NCI-H524 (cell line): ENCODE measurements at regions not wholly inside any gene's neighbourhood (a gene's known extent, or its start where the extent isn't known, plus 50 kb on each side); places are given as distances from the start of the nearest gene placed in this dataset.

Experiments used
- DNase-seq, 2 experiments: peaks; one replicate each; lab custom pipeline; 2025; lab: John Stamatoyannopoulos, UW

DNA sequence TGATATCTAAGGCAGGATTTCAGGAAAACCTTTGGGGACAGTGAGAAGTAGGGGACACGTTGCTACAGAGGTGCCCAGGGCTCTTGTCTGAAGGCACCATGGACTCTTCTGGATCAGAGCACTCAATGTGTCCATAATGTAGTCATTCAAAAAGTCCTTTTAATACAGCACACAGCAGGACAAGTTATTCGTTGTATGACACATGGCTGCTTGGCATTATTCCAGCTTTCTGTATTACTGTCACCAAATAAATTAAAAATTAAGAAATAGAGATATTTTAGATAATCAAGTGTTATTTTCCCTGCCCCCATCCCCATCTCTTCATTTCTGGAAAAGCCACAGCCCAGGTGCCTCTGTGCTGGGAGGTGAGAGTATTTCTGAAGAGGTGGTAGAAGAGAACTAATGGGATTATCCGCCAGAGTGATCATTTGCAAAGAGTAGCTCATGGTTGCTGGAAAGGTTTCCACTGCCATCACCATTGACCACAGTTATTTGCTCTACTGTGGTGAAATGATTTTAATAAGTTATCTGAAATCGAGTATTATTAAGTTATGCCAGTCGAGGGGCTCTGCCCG lies 83.0 kb downstream of the CXCL12 start:
- DNase-seq: no peak

DNA sequence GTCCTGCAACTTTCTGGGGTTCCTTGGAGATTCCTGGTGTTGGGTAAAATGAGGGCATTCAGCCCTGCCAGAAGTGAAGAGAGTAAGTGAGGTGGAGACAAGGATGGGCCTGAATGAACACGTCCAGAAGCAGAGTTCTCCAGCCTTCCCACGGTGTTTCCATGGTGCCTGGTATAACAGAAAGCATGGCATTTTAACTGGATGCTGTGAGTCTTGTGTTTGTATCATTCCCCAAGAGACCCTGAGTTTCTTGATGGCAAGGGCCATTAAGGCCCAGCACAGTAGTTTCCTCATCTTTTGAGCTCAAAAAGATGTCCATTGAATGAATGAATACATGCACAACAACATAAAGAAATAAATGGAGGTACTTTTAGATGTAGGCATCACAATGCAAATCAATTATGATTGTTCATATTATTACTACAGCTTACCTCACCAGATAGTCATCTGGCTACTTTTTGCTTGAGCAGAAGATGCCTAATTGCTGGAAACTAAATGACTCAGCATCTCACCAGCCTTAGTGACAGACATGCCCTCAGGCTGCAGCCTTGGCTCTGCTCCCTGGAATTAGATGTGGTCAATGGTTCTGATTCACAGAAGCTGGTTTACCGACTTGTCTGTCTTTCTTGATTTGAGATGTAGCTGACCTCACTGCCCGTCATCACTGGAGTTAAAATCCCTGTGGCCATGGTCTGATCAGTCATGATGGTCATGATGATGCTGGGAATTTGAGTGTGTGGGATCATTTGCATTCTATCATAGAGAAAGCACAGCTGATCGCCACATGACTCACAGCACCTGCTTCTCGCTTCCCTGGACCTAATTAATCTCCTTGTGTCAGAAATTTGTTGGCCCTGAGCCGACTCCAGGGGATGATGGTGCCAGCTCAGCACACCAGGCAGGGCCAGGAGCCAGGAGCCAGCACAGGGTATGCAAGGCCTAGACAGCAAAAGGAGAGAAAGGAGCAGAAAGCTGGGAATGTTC lies 83.9 kb downstream of the CXCL12 start:
- peak; percentile 4 to 14 for DNase-seq

DNA sequence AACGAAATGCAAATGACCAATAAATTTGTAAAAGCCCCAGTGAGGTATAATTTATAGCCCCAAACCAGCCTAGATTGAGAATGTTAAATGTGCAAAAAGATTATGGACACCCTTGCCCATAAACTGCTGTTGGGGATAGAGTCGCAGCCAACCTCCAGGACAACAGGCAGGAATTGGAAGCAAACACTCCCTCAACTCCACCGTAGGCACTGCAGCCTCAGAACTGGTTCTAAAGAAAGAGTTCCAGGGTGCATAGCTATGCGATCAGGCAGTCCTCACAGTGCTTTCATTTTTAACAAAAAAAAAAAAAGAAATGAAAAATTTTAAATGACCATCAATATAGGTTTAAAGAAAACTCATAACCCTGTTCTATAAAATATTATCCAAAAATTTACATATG lies 86.2 kb downstream of the CXCL12 start:
- DNase-seq: no peak

DNA sequence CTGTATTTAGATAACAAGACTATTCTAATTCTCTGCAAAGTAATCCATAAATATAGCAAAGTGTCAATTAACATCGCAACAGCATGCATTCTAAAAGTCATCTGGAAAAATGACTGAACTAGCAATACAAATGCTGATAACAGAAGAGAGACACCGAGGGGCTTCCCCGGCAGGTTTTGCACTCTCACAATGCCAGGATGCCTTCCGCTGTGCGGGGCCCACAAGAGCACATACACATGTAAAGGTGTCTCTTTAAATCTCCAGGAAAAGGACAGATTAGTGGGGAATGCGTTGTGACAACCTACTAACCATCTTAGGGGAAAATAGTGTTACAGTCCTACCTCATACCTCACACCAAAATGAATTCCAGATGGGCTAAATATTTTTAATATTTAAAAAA lies 86.9 kb downstream of the CXCL12 start:
- no peak for DNase-seq

DNA sequence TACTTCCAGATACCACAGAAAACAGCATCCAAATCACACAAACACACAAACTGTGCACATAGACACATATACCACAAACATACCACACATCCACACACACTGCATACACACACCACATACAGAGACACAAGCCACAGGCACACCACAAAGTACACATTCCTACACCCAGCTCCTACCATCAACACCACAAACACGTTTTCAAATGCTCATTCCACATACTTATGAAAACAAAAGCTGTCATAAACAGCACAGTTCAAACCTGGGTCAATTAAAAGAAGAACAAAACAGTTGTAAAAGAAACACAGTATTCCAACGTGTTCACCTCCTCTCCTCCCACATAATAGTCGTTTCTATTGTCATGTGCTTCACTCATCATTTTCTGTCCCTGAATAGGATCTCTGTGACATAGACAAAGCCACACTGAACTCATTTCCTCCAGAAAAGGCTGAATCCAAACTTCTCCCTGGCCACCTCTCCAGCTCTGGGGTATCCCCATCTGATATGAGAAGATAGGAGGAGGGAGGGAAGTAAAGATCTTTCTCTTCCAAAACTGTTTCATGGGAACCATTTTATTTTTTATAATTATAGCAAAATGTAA lies 89.2 kb downstream of the CXCL12 start:
- no peak for DNase-seq

DNA sequence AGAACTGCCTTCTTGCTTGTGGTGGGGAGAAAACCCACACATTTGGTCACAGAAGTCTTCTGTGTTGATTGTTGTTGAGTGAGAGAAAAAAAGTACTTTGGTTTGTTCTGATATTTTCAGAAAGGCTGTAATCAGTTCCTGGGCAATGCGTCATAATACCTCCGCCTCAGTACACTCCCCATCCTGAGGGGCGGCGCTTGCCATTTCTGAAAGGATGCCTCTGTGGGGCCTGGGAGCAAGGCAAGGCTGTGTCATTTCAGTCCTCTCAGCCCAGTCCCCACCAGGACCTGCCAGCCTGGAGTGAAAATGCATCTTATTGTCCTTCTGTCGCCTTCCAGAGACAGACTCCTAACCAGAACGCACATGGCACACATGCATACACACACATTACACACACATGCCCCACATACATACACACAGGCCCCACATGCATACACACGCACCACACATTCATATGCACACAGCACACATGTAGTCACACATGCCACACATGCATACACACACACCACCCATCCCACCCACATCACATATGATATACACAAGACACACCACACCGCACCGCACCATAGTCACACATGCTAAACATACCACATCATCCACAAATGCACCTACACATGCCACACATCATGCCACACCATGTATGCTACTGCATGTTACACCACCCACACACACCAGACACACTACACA lies 90.0 kb downstream of the CXCL12 start:
- DNase-seq: no peak

DNA sequence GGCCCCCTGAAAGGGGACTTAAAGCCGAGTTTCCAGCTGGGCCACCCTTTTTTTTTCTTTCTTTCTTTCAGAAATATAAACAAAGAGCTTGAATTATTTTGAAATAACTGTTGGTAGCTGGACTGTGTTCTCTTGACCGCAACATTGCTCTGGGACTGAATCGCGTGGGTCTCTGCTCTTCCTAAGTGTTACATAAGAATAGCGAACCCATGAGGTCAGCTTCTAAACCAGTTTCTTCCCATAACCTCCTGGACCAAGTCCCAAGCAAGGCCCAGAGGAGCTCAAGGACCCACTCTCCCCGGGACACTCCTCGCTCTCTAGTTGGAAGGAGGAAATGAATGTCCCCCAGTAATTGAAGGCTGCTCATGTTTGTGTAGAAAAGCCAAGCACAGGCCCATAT lies 91.1 kb downstream of the CXCL12 start:
- DNase-seq: no peak

DNA sequence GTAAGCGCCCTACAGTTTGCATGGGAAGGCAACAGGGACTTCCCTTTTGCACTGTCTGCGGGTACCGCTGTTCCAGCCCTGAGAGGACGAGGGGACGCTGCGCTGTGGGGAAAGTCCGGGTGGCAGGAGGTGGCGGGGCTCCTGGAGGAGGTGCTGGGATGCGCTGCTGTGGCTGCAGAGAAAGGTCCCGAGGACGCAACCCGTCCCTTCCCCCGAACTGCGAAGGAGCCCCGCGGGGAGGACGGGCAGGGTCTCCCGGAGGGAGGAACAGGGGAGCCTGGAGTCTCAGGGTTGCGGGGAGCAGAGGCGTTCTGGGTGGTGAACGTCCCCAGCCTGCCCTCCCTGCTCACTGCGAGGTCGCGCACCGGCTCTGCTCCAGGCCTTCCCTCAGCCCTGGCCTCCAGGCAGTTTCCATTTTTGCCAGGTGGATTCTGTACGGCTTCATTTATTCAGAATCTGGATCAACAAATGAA lies 91.6 kb downstream of the CXCL12 start:
- no peak for DNase-seq

DNA sequence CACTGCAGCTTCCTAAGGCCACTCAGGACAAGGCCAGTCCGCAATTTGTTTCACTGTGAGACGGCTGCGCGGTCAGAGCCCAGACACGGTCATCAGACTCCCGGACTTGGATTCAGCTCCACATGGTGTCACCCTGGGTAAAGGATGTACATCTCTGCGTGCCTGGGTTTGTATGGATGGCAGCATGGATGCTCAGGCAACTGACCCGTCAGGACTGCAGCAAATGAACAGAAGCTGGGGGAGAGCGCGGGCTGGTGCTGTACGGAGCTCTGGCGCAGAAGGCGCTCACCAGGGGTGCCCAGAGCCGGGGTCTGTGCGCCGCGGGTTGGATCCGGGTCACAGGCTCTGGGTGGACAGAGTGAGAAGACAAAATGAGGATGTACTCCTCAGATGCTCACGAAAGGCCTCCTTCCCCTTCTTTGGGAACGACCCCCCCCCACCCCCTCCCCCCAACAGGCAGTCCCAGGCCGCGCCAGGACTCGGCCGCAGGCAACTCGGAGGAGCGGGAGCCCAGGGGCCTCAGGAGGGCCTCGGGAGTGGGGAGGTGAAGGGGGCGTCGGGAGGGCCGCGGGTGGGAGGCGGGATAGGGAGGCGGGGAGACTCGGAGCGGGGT lies 92.4 kb downstream of the CXCL12 start:
- no peak for DNase-seq

DNA sequence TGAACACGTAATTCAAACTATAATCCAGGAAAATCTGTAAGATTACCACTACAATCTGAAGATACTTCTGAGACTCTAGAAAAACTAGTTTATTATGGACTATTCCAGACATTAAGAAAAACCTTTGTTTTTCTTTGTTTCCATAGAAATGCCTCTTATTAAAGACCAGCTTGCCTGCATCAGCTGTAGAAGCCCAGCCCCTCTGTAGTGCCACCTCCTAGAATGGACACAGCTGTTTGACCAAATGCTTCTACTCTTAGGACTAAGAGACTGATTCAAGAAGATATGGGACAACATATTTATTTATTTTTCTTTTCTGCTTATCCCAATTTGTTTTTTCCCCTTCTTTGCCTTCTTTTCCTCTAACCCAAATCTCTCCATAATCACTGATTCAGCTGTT lies 93.8 kb downstream of the CXCL12 start:
- no peak for DNase-seq

DNA sequence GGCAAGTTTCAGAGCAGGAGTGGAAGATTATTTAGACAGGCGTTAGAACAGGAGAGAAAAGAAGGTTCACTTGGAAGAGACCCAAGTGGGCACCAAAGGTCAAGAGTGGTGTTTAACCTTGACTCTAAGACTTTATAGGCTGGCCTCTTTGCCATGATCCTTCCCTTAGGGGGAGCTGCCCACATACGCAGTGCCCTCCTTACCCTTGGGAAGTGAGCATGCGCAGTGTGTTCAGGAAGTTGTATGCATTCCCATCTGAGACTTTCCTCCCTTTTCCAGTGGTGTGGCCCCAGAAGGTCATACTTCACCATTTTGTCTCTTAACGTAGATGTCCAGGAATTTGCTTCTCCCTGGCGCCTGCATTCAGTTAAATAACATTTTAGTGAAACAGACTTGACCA lies 95.8 kb downstream of the CXCL12 start:
- DNase-seq: no peak

DNA sequence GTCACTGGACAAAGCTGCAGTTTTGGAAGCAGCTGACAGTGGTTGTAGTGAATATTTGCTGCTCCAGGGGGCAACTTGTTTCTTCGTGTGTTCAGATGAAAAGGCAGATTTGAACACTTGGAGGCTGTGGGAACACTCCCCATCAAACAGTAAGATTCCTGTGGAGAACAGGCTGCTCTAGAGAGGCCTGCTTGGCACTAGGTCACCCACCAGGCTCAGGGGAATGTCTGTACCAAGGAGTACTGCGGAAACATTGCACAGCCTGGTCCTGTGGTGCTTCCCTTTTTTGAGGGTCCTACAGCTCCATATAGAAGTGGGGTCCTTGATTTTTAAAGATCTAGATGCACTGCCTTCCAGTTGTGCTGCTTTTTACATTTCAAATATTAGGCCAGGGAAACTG lies 97.5 kb downstream of the CXCL12 start:
- DNase-seq: no peak

DNA sequence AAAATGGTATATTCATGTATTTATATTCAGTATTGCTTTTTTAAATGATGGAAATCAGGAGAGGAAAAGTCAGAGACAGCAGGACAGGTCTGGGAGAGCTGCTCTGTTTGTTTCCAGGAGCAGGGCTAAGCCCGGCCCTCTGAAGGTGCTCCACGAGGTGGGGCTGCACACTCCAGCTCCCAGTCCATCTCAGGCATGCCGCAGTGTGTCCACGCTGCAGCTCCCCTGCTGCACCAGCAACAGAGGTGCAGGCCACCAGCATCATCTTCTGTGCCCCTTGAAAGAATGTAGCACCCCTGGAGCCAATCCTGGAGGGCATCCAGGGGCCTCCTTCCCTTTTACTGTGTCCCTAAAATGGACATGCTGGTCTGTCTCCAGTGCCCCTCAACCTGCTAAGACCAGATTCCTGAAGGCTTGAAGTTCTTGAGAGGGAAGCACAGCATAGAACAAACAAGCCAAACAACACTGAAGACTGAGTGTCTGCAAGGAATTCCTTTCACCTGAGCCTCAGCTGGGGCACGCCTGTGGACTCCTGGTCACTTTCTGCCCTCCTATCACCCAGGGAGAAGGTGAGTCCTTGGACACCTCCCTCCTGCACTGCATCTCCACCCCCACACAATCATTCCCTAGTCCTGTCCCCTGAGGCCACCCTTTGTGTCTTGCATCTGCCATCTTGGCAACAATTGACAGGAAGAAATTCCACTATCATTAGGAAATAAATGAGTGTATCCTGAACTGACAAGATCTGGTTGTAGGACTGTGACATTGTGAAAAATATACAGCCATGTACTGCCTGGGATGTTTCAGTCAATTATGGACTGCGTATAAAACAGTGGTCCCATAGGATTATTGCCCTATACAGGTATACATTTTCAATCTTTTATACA lies 100.5 kb downstream of the CXCL12 start:
- DNase-seq: no peak

DNA sequence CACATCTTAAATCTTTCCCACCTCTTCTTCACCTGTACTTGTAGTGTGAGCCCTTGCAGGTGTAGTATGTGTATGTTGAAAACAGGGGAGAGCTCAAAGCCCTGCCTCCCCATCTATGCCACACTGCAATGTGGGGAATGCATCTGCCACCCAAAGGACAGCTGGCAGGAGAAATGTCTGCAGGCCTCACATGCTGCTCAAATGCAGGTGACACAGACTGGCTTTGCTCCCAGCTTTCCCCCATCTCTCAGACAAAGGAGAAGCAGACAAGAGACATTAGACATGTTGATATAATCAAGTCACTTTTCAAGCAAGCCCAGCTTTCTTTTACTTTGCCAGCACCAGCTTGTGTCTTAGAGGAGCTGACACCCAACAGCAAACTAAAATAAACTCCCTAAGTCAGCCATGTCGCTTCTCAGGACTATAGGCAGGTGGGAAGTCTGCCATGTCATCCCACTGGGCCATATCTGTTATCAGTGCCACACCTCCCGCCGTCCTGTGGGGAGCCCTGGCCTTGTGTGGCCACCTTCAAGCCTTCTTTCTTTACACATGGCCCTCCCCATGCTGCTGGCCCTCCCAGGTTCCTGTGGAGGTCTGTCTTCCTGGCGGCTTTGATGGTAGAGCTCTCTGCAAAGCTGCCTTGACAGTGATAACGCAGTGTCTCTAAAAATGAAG lies 102.1 kb downstream of the CXCL12 start:
- DNase-seq: no peak

DNA sequence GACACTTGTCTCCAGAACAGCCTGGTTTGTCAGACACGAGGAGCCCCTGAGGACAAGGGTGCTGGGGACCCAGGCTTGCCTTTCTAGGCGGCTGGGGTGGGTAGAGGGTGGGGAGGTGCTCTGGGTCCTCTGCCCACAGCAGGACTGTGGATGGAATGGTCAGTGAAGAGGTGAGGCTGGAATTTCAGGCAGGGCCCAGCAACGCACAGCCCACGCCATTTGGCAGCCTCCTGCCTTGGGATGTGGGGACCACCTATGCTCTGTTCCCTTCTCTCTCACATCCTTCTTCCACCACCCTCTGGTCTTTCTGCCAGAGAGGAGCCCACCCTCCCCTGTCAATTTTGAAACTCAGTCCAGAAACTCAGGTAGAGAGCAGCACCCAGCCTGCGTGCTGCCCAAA lies 103.2 kb downstream of the CXCL12 start:
- DNase-seq: no peak

DNA sequence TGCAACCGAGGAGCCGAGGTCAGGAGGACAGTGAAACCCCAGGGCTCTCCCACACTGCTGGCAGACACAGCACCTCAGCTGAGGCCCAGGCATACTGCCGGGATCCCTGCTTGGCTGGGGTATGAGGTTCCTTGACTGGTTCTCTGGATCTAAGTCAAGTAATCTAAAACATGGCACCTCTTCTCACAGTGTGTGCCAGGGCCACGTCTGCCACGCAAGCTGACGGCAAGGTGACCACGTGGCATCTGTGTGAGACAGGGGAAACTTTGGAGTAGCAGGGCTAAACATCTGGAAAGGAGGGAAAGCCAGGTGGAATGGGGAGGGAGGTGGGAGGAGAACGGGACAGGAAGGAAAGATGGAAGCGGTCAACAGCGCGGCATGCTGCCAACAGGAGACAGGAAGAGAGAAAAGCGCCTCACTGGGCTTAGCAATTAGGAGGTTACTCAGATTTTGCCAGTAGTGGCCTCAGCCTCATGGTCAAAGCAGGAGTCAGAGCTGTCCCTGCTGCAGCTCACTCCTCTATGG lies 103.7 kb downstream of the CXCL12 start:
- no peak for DNase-seq

DNA sequence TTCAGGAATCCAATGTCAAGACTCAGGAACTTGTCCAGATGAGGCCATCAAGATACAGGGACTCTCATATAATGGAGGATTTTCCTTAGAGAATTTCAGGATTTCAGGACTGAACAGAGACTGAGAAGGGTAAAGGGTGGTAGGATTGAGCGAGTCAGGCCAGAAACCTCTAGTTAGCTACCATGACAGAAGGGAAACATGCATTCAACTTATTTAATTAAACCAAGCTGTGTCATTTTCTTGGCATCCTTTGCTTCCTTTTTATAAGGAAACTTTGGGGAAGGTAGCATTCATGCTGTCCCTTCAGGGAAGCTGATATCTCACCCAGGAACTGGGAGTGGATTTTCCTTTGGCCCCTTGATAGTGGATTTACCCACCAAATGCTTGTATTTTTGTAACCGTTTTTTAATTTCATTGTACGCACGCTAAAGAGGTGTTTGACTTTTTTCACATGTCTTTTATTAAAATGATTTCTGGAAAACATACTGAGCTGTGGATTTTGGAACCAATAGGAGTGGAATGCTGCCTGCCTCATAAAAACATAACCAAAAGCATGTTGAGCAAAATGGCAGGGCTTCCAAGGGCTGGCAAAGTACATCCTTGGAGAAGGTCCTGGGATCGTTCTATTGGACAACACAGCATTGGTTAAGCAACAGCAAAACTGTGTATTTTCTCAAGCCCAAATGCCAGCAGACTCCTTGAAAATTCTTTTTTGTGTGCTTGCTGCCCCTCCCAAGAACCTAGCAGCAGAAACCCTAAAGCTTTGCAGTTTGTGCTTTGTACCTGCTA lies 104.5 kb downstream of the CXCL12 start:
- DNase-seq: no peak

DNA sequence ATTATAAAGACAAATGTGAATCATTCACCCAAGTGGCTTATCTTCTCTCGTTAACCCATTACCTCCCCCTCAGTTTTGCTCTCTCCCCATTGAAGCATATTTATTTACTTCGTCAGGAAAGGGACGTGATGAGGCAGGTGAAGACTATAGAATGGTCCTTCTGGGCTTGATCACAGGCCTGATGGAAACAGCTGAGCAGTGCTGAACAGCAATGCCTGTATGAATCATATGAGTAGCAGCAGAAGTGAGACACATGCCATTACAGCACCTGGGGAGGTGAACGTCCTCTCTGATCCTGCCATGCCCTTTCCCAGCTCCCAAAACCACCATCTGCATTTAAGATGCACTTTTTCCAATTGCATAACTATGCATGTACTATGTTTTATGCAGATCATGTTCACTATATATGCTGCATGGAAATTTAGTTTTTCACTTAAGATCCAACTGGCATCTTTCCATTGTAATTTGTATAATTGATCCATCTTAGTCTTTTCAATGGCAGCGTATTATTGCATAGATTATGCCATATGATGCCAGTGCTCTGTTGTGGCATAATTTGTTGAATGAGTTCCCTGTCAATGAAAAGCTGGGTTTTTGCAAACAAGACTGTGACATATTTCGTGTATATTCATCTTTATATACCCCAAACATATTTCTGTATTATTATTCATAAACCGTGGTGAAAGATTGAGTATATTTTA lies 105.3 kb downstream of the CXCL12 start:
- no peak for DNase-seq

DNA sequence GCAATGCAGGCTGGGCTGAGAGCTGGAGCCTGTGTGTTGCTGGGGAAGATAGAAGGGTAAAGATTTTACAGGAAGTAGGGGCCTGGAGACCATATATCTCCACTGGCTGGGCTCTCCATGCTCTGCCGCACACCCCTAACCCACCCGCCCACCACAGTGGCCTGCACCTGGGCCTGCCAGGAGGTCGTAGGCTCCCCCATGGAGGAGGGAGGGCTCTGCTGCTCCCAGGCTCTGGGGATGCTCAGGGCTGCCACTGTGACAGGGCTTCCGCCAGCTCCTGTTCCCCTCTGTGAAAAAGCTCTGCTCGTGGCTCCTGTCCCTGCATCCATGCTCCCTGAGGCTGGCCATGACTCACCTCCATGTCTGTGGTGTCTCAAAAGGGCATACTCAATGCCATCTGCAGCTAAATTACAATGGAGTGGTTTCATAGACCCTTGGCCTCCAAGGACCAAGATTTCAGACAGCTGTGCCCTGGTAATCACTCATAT lies 106.0 kb downstream of the CXCL12 start:
- DNase-seq: no peak
